ENCODE measurements at regions not wholly inside any gene's neighbourhood (a gene's known extent, or its start where the extent isn't known, plus 50 kb on each side); places are given as distances from the start of the nearest gene placed in this dataset.
"Not testable (repeated sequence)": the region's sequence is repeated elsewhere in the genome, so short reads cannot be mapped to it uniquely, and the experiment has no call there.

GRCh38 chr2:212786088-212786487, 247.5 kb upstream of the ERBB4 start:
- not testable (repeated sequence) for TF ChIP-seq POLR2A, CTCF (IDR thresholded peaks at IDR 0.05)
